HepG2 (cell line): ENCODE measurements at regions not wholly inside any gene's neighbourhood (a gene's known extent, or its start where the extent isn't known, plus 50 kb on each side); places are given as distances from the start of the nearest gene placed in this dataset.

Source experiments
- ATAC-seq: fragments of 200-7000 bp; cut with Tn5 transposase; 3 replicates; pipeline ENCODE4 v1.9.1; 2020; ENCODE audit warnings: mild to moderate bottlenecking, moderate library complexity
- BruUV-seq: library from RNA; stranded (reverse); fragments of 400-500 nt; replicated peaks from 2 replicates; lab custom pipeline; 2021; lab: Mats Ljungman, UMichigan
- CTCF ChIA-PET: fragments of 300-600 bp; formaldehyde crosslinking; extraction: SDS; loops from one replicate; lab custom pipeline; 2021; ENCODE audit warnings: low total read pairs, inconsistent platforms, low intra/inter-chr PET ratio; lab: Yijun Ruan, JAX
- POLR2A ChIA-PET: fragments of 350-600 bp; sonication (Branson Sonifier 250); formaldehyde crosslinking; loops from one replicate; lab custom pipeline; 2020; ENCODE audit warnings: antibody characterized with exemption, inconsistent platforms; lab: Yijun Ruan, JAX
- DNase-seq: peaks from one replicate; pipeline ENCODE4 v3.0.0-alpha.2; 2015; ENCODE audit warnings: low spot score
- FAIRE-seq: peaks from 3 replicates; lab custom pipeline; 2011; peaks lifted over from hg19 to GRCh38; lab: Jason Lieb, UNC
- H2AFZ ChIP-seq: one replicate; pipeline ENCODE4 v1.6.1; 2011; ENCODE audit warnings: low read length, inconsistent platforms
- H3K27ac ChIP-seq: fragments of 300-600 bp; 3 replicates; pipeline ENCODE4 v1.8.0; 2011; ENCODE audit warnings: mixed run types, mild to moderate bottlenecking, mixed read lengths, low read length, inconsistent platforms; ENCODE audit not compliant: insufficient read depth; ENCODE audit errors: extremely low read length
- H3K27me3 ChIP-seq, 2 experiments: fragments of 200-600 bp in 1 of 2; 2 replicates in 1 of 2; 3 replicates in 1 of 2; pipeline versions ENCODE4 v1.6.0 to v1.8.0; 2011; ENCODE audit warnings: low read length in 2 of 2, mild to moderate bottlenecking in 2 of 2, moderate library complexity in 2 of 2, inconsistent platforms in 1 of 2; ENCODE audit not compliant: insufficient read depth in 2 of 2, control insufficient read depth in 1 of 2
- H3K36me3 ChIP-seq, 2 experiments: fragments of 200-600 bp in 1 of 2; replicated peaks in 1 of 2; 2 replicates in 1 of 2; 3 replicates in 1 of 2; pipeline versions ENCODE4 v1.5.1 to v1.8.0; 2011; ENCODE audit warnings: low read length in 2 of 2, inconsistent platforms in 1 of 2; ENCODE audit not compliant: insufficient read depth in 2 of 2, control insufficient read depth in 1 of 2
- H3K4me1 ChIP-seq: 2 replicates; pipeline ENCODE4 v1.5.1; 2012; ENCODE audit warnings: low read length, inconsistent platforms; ENCODE audit not compliant: insufficient read depth
- H3K4me2 ChIP-seq: 2 replicates; pipeline ENCODE4 v1.6.0; 2011; ENCODE audit warnings: low read depth, low read length, inconsistent platforms
- H3K4me3 ChIP-seq, 3 experiments: fragments of 200-600 bp in 1 of 3; sonication (generic), shearing (Covaris generic) in 1 of 3; replicated peaks in 1 of 3; 2 replicates each; pipeline ENCODE4 v1.5.1; 2011 to 2016; ENCODE audit warnings: low read length in 3 of 3, inconsistent platforms in 2 of 3, low read depth in 2 of 3, mild to moderate bottlenecking in 2 of 3, control low read depth in 1 of 3, mixed read lengths in 1 of 3; ENCODE audit not compliant: insufficient read depth in 1 of 3
- H3K79me2 ChIP-seq: one replicate; pipeline ENCODE4 v1.6.1; 2011; ENCODE audit warnings: low read length, inconsistent platforms; ENCODE audit not compliant: insufficient read depth
- H3K9ac ChIP-seq: 2 replicates; pipeline ENCODE4 v1.6.0; 2011; ENCODE audit warnings: mild to moderate bottlenecking, low read depth, low read length, inconsistent platforms; ENCODE audit not compliant: insufficient read depth
- H3K9me3 ChIP-seq: 2 replicates; pipeline ENCODE4 v1.5.1; 2012; ENCODE audit warnings: mild to moderate bottlenecking, low read length
- H4K20me1 ChIP-seq: 2 replicates; pipeline ENCODE4 v1.6.0; 2011; ENCODE audit warnings: inconsistent platforms, mild to moderate bottlenecking, low read length, moderate library complexity; ENCODE audit not compliant: insufficient read depth
- AGO1 ChIP-seq: fragments of 200-400 bp; formaldehyde crosslinking; IDR thresholded peaks from 2 replicates; pipeline ENCODE4 v1.6.1; 2017; ENCODE audit warnings: mild to moderate bottlenecking, low read depth, low read length, moderate library complexity; ENCODE audit not compliant: poor library complexity, severe bottlenecking
- ATF2 ChIP-seq: sonication (generic); formaldehyde crosslinking; IDR thresholded peaks from 2 replicates; pipeline ENCODE4 v1.4.0; 2020; ENCODE audit warnings: missing genetic modification reagents
- BRD4 ChIP-seq: sonication (generic); formaldehyde crosslinking; IDR thresholded peaks from 2 replicates; pipeline ENCODE4 v1.4.0; 2020; ENCODE audit warnings: missing genetic modification reagents
- ESRRA ChIP-seq: sonication (generic); formaldehyde crosslinking; IDR thresholded peaks from 2 replicates; pipeline ENCODE4 v1.5.1; 2020; ENCODE audit warnings: mild to moderate bottlenecking, low read depth, missing genetic modification reagents
- GATAD1 ChIP-seq: IDR thresholded peaks from 2 replicates; pipeline ENCODE4 v1.6.1; 2016; ENCODE audit warnings: missing genetic modification reagents, missing compliant biosample characterization
- GFI1 ChIP-seq: sonication (generic); formaldehyde crosslinking; IDR thresholded peaks from 2 replicates; pipeline ENCODE4 v1.5.0; 2020; ENCODE audit warnings: missing genetic modification reagents, mild to moderate bottlenecking, borderline replicate concordance
- GTF3A ChIP-seq: sonication (generic); formaldehyde crosslinking; conservative IDR thresholded peaks from 2 replicates; pipeline ENCODE4 v1.4.0; 2020; ENCODE audit warnings: mild to moderate bottlenecking, missing genetic modification reagents
- HMGXB4 ChIP-seq, 2 experiments: sonication (generic) in 1 of 2; formaldehyde crosslinking in 1 of 2; IDR thresholded peaks; 2 replicates each; pipeline versions ENCODE4 v1.4.0 to v1.6.1; 2018 to 2020; ENCODE audit warnings: missing genetic modification reagents in 2 of 2, borderline replicate concordance in 1 of 2, low read depth in 1 of 2, mild to moderate bottlenecking in 1 of 2, missing biosample characterization in 1 of 2
- MBNL3 ChIP-seq: fragments of 250-450 bp; sonication (Bioruptor Pico); conservative IDR thresholded peaks from 2 replicates; pipeline ENCODE4 v1.8.0; 2022; ENCODE audit warnings: mild to moderate bottlenecking, inconsistent platforms
- MTF2 ChIP-seq: sonication (generic); formaldehyde crosslinking; IDR thresholded peaks from 2 replicates; pipeline ENCODE4 v1.5.0; 2020; ENCODE audit warnings: missing genetic modification reagents, borderline replicate concordance
- MXD4 ChIP-seq: IDR thresholded peaks from 2 replicates; pipeline ENCODE4 v1.6.1; 2016; ENCODE audit warnings: mild to moderate bottlenecking, missing biosample characterization, missing genetic modification reagents
- NFIB ChIP-seq: sonication (generic); formaldehyde crosslinking; IDR thresholded peaks from 2 replicates; pipeline ENCODE4 v1.9.0; 2021; ENCODE audit warnings: missing genetic modification reagents, mild to moderate bottlenecking, borderline replicate concordance
- POGZ ChIP-seq: sonication (generic); formaldehyde crosslinking; IDR thresholded peaks from 2 replicates; pipeline ENCODE4 v1.4.0; 2020; ENCODE audit warnings: mild to moderate bottlenecking, missing genetic modification reagents
- ZFP91 ChIP-seq: sonication (generic); formaldehyde crosslinking; IDR thresholded peaks from 2 replicates; pipeline ENCODE4 v1.9.0; 2022; ENCODE audit warnings: missing genetic modification reagents, mild to moderate bottlenecking, borderline replicate concordance
- ZNF282 ChIP-seq: fragments of 450-650 bp; IDR thresholded peaks from 2 replicates; pipeline ENCODE4 v1.6.1; 2018; ENCODE audit not compliant: partially characterized antibody
- ZNF503 ChIP-seq: sonication (generic); formaldehyde crosslinking; IDR thresholded peaks from 2 replicates; pipeline ENCODE4 v1.4.0; 2020; ENCODE audit warnings: missing genetic modification reagents
- ZNF792 ChIP-seq: IDR thresholded peaks from 2 replicates; pipeline ENCODE4 v1.6.1; 2016
- WGBS: methylation state at CpG from one replicate; pipeline ENCODE4 v1.1.6; 2017; ENCODE audit warnings: low lambda C conversion rate; 5-methylcytosine and 5-hydroxymethylcytosine counted together
- in situ Hi-C: cut with HindIII; loops from 2 replicates; pipeline ENCODE4 v1.10.0; 2017; ENCODE audit warnings: low pct_unique_long_range_greater_than_20kb; ENCODE audit not compliant: extremely low pct_ligation_motif_present
- intact Hi-C: fragments of 100-400 bp; cut with micrococcal nuclease; formaldehyde crosslinking; loops from one replicate; pipeline ENCODE4 v1.10.0; 2022; ENCODE audit not compliant: unreplicated experiment

- Histone ChIP-seq H3K27me3 (no peaks in the 10 kb centered on the region), H3K9me3 (peaks cover 12% of the 10 kb centered on the region), H2AFZ (no peak overlapping the region), H3K4me3 (no peak overlapping the region), H3K4me2 (no peak overlapping the region), H3K9ac (no peak overlapping the region), H3K27ac (no peak overlapping the region), H4K20me1 (no peaks in the 10 kb centered on the region), H3K36me3 (no peaks in the 10 kb centered on the region), H3K4me1 (no peaks in the 10 kb centered on the region), H3K79me2 (no peaks in the 10 kb centered on the region)
- DNase-seq, result no peak
- ChIA-PET POLR2A (no interaction called here), CTCF (no interaction called here)
- WGBS, result 0% methylated on average over 2 of the region's 2 CpGs
- ATAC-seq, result no peak
- TF ChIP-seq ZFP91 (CRISPR knock-in tag) (no peak), GFI1 (no peak), GTF3A (CRISPR knock-in tag) (no peak), MBNL3 (CRISPR knock-in tag) (no peak), MTF2 (CRISPR knock-in tag) (no peak), ZNF792 (CRISPR knock-in tag) (no peak), BRD4 (CRISPR knock-in tag) (no peak), ZNF282 (no peak), ESRRA (CRISPR knock-in tag) (no peak), AGO1 (no peak), ZNF503 (no peak), POGZ (CRISPR knock-in tag) (no peak), ATF2 (CRISPR knock-in tag) (no peak), GATAD1 (CRISPR knock-in tag) (no peak), MXD4 (CRISPR knock-in tag) (no peak), HMGXB4 (CRISPR knock-in tag; IDR thresholded peaks at IDR 0.05; ENCODE audit: borderline replicate concordance in 1 of 2, low read depth in 1 of 2) (no peak), NFIB (CRISPR knock-in tag) (no peak)
- intact Hi-C loops, result loop anchor here (5.0 kb wide), 1 partner anchor 1392 kb away; no protein-coding TSS in a partner anchor
- in situ Hi-C loops, result no loop called here
- no TSS peak for BruUV-seq
- FAIRE-seq, result no peak
Observed at GRCh38 chr5:104015765-104016164, 453.2 kb upstream of the NUDT12 start.
